Colonic mucosa (tissue), 4 donors: ENCODE measurements at regions not wholly inside any gene's neighbourhood (a gene's known extent, or its start where the extent isn't known, plus 50 kb on each side); places are given as distances from the start of the nearest gene placed in this dataset.

Experiments
- DNase-seq: peaks from one replicate; pipeline ENCODE4 v3.0.0-alpha.2; 2020
- H3K27ac ChIP-seq: fragments of 200-600 bp; one replicate; pipeline ENCODE4 v1.8.0; 2021
- H3K27me3 ChIP-seq: fragments of 200-600 bp; one replicate; pipeline ENCODE4 v1.8.0; 2021
- H3K36me3 ChIP-seq: fragments of 200-600 bp; one replicate; pipeline ENCODE4 v1.8.0; 2021
- H3K4me1 ChIP-seq: fragments of 200-600 bp; one replicate; pipeline ENCODE4 v1.8.0; 2021; ENCODE audit warnings: mild to moderate bottlenecking
- H3K4me3 ChIP-seq: fragments of 200-600 bp; one replicate; pipeline ENCODE4 v1.8.0; 2021
- H3K9ac ChIP-seq, 2 donors: one replicate each; pipeline ENCODE4 v1.7.0; 2013; ENCODE audit warnings: control low read depth in 2 of 2, low read depth in 2 of 2, low read length in 2 of 2
- H3K9me3 ChIP-seq: fragments of 200-600 bp; one replicate; pipeline ENCODE4 v1.8.0; 2021
- intact Hi-C: fragments of 100-400 bp; cut with DNase I; formaldehyde crosslinking; loops from one replicate; pipeline ENCODE4 v1.14.1; 2022
- TF ChIP-seq, protein P1 (sequence below): fragments of 200-600 bp; IDR thresholded peaks from one replicate; pipeline ENCODE4 v1.8.0; 2022; ENCODE audit warnings: antibody characterized with exemption, mild to moderate bottlenecking
- donor health status: healthy.
- donor health status: DM: no; HTN: no; CAD: no.
- donor health status: DM: no; HTN: no; CAD: no.

DNA sequence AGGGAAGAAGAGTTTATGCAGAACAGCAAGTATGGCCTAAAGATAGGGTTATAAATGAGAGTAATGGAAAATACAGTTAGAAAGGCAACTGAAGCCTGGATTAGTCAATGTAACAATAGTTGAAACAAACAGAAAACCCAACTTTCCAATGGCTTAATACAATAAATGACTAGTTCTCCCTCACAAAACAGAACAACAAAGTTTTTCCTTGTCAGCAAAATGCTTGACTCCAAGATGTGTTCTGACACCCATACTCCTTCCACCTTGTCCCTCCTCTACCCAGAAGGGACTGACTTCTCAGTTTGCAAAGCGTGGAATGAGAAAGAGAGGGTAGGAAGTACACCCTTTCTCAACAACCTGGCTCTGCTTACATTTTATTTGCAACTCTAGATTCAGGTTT is 191.4 kb upstream of the OSR1 start:
- H3K4me1 ChIP-seq = no peaks in the 10 kb centered on the region
- TF ChIP-seq, protein P1, sequence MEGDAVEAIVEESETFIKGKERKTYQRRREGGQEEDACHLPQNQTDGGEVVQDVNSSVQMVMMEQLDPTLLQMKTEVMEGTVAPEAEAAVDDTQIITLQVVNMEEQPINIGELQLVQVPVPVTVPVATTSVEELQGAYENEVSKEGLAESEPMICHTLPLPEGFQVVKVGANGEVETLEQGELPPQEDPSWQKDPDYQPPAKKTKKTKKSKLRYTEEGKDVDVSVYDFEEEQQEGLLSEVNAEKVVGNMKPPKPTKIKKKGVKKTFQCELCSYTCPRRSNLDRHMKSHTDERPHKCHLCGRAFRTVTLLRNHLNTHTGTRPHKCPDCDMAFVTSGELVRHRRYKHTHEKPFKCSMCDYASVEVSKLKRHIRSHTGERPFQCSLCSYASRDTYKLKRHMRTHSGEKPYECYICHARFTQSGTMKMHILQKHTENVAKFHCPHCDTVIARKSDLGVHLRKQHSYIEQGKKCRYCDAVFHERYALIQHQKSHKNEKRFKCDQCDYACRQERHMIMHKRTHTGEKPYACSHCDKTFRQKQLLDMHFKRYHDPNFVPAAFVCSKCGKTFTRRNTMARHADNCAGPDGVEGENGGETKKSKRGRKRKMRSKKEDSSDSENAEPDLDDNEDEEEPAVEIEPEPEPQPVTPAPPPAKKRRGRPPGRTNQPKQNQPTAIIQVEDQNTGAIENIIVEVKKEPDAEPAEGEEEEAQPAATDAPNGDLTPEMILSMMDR = no peak
- no peak for DNase-seq
- no peak overlapping the region for H3K27ac ChIP-seq
- H3K9me3 ChIP-seq = no peaks in the 10 kb centered on the region
- no peaks in the 10 kb centered on the region for H3K27me3 ChIP-seq
- H3K4me3 ChIP-seq = no peak overlapping the region
- H3K36me3 ChIP-seq = no peaks in the 10 kb centered on the region
- no peak overlapping the region for H3K9ac ChIP-seq
- intact Hi-C loops = no loop called here

DNA sequence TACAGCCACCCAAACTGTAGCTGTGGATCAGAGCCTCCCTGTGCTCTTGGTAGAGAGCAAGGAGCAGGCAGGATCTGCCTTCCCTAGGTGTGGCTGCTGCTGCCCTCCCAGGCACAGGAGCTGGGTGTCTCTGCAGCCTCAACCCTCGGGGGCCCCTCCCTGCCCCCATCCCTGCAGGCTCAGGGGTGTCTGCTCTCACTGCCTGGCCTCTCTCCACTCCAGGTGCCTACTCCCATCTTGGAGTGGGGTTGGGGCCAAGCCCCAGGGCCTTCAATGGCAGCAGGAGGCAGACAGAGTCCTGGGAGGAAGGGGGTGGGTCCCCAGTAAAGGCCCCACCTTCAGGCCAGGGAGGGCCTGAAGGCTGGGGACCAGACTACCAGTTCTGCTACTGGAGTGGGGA is 189.7 kb upstream of the OSR1 start:
- intact Hi-C loops = no loop called here
- no peak for DNase-seq

DNA sequence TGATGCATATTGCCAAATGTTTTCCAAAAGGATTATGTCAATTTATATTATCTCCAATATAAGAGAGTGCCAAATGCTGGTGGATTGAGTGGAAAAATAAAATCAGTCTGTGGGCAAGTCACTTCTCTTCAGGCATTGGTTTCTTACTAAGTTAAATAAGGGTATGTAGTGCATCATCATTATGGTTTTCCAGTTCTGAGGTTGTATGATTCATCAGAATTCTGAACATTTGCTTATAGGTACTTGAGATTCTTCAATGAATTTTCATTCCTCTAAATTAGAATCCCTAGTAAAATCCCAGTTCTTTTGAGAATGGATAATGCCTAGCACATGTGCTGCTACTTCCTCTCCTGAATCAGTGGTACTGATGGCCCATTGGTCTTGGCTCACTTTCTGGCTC is 188.9 kb upstream of the OSR1 start:
- no peaks in the 10 kb centered on the region for H3K36me3 ChIP-seq
- no peak overlapping the region for H3K9ac ChIP-seq
- no peak overlapping the region for H3K4me3 ChIP-seq
- no peaks in the 10 kb centered on the region for H3K27me3 ChIP-seq
- no peak for DNase-seq
- TF ChIP-seq, protein P1 = no peak
- H3K4me1 ChIP-seq = no peaks in the 10 kb centered on the region
- no peak overlapping the region for H3K27ac ChIP-seq
- no peaks in the 10 kb centered on the region for H3K9me3 ChIP-seq
- intact Hi-C loops = no loop called here

More for the DNA sequence above, 189.7 kb upstream of the OSR1 start:
- Histone ChIP-seq H3K4me3 (no peak overlapping the region), H3K27me3 (no peaks in the 10 kb centered on the region), H3K36me3 (no peaks in the 10 kb centered on the region), H3K9ac (no peak overlapping the region), H3K27ac (no peak overlapping the region), H3K4me1 (no peaks in the 10 kb centered on the region), H3K9me3 (no peaks in the 10 kb centered on the region)
- TF ChIP-seq, protein P1 = no peak

DNA sequence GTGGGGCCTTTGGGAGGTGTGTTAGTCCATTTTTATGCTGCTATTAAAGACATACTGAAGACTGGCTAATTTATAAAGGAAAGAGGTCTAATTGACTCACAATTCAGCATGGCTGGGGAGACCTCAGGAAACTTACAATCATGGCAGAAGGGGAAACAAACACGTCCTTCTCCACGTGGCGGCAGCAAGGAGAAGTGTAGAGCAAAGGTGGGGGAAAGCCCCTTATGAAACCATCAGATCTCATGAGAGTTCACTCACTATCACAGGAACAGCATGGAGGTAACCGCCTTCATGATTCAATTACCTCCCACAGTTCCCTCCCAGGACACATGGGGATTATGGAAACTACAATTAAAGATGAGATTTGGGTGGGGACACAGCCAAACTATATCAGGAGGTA is 187.1 kb upstream of the OSR1 start:
- no peaks in the 10 kb centered on the region for H3K36me3 ChIP-seq
- no peaks in the 10 kb centered on the region for H3K27me3 ChIP-seq
- H3K4me3 ChIP-seq = no peak overlapping the region
- H3K9me3 ChIP-seq = no peaks in the 10 kb centered on the region
- no peak overlapping the region for H3K27ac ChIP-seq
- H3K9ac ChIP-seq = no peak overlapping the region
- TF ChIP-seq, protein P1 = no peak
- H3K4me1 ChIP-seq = no peaks in the 10 kb centered on the region
- intact Hi-C loops = no loop called here
- DNase-seq = no peak

DNA sequence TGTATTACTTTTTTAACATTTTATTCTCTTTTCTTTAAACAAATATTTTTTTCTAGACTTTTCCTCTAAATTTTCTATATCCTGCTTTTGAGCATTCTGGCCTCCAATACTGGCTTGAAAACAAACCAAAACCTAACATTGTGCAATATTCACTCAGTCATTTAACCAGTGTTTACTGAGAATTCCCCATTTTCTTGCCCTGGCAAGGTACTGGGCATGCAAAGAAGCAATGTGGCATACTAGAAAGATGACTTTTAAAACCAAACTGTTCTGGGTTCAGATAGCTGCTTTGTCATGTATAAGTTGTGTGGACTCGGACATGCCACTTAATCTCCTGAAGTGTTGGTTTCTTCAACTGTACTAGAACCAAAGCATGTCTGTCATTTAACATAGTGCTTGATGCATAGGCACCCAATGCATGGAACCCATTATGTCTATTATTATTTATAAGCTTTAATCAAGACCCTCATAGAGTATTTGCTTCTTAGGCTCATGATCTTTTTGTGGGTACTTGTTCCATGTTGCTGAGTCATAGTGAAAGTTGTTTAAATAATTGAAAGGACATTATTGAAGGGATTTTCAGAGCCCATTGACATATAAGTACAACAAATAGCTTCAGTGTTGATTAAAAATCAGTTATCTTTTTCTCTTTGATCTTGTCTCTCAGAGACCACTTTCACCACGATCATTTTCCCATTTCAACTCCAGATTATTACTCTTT is 185.4 kb upstream of the OSR1 start:
- H3K36me3 ChIP-seq = no peaks in the 10 kb centered on the region
- H3K9me3 ChIP-seq = no peaks in the 10 kb centered on the region
- TF ChIP-seq, protein P1 = no peak
- no peak overlapping the region for H3K27ac ChIP-seq
- H3K9ac ChIP-seq = no peak overlapping the region
- no peak overlapping the region for H3K4me3 ChIP-seq
- intact Hi-C loops = no loop called here
- no peaks in the 10 kb centered on the region for H3K4me1 ChIP-seq
- DNase-seq = no peak
- no peaks in the 10 kb centered on the region for H3K27me3 ChIP-seq
